ENCODE measurements at regions not wholly inside any gene's neighbourhood (a gene's known extent, or its start where the extent isn't known, plus 50 kb on each side); places are given as distances from the start of the nearest gene placed in this dataset.

DNA sequence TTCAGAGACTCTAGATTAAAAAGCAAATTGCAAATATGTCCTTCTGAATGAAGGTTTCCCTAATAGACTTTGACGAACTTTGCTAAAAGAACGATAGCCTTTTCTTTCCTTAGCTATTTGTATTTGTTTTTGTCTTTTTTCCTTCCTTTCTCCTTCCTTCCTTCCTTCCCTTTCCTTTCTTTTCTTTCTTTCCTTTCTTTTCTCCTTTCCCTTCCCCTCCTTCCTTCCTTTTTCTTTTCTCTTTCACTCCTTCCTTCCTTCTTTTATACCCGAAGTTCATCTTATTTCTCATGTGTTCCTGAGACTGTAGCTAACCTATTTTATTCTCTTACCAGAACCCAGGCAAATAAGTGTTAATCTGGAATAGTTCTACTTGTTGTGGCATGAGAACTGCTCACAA is 381.2 kb upstream of the RUNX1 start:
- H3K36me3 ChIP-seq (replicated peaks; ENCODE audit: control insufficient read depth, insufficient read depth, low read length), result no peaks in the 10 kb centered on the region
- H3K4me3 ChIP-seq (ENCODE audit: insufficient read depth, low read depth, low read length), result no peak overlapping the region
- no peaks in the 10 kb centered on the region for H3K27me3 ChIP-seq (ENCODE audit: control insufficient read depth, insufficient read depth, low read length)
- DNase-seq, result no peak

DNA sequence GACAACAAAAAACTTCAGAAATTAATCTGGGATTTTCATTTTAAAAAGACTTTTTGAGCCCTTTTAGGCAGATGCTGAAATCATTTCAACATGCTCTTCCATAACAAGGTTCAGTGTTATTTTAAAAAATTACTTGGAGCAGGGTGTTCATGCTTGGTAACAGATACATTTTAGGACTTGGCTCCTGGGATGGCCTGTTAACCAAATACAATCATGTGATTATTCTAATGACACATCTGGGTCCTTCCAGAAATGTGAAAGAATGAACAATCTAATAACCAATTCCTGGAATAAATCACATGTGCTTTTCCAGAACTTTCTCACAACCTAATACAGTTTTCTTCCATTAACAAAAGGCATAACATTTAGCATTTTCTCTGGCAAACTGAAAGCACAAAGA is 379.8 kb upstream of the RUNX1 start:
- no peak overlapping the region for H3K4me3 ChIP-seq (ENCODE audit: insufficient read depth, low read depth, low read length)
- H3K27me3 ChIP-seq (ENCODE audit: control insufficient read depth, insufficient read depth, low read length), result no peaks in the 10 kb centered on the region
- no peaks in the 10 kb centered on the region for H3K36me3 ChIP-seq (replicated peaks; ENCODE audit: control insufficient read depth, insufficient read depth, low read length)
- DNase-seq, result no peak

DNA sequence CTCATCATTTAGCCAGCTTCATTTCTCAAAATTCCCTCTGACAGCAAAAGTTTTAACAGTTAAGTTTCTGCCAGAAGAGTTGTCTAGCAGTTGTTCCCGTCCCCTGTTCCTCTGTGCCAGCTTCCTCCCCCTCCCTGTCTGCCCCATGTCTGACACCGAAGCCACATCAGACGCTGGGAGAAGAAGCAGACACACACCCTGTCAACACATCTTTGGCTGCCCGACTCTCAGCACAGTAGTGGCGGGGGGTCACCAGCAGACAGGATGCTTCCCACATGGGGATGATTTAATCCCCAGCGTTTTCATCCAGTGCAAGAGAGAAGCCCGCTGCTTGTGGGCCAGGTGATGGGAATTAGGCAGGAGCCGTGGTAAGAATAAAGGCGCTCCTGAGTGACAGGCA is 379.4 kb upstream of the RUNX1 start:
- Histone ChIP-seq H3K4me3 (ENCODE audit: insufficient read depth, low read depth, low read length) (no peak overlapping the region), H3K27me3 (ENCODE audit: control insufficient read depth, insufficient read depth, low read length) (no peaks in the 10 kb centered on the region)

DNA sequence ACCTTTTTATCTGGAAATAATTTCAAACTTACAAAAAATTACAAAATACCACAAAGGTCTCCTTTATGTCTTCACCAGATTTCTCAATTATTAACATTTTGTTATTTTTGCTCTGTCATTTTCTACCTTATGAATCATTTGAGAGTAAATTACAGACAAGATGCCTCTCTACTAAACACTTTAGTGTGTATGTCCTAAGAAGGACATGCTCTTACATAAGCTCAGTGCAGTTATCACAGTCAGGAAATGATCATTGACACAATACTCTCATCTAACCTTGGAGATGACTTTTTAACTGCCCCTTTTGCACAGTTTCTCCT is 378.9 kb upstream of the RUNX1 start:
- H3K27me3 ChIP-seq (ENCODE audit: control insufficient read depth, insufficient read depth, low read length), result no peaks in the 10 kb centered on the region
- no peak for DNase-seq
- no peak overlapping the region for H3K4me3 ChIP-seq (ENCODE audit: insufficient read depth, low read depth, low read length)
- no peaks in the 10 kb centered on the region for H3K36me3 ChIP-seq (replicated peaks; ENCODE audit: control insufficient read depth, insufficient read depth, low read length)

More for the DNA sequence above, 379.4 kb upstream of the RUNX1 start:
- no peak for DNase-seq
- H3K36me3 ChIP-seq (replicated peaks; ENCODE audit: control insufficient read depth, insufficient read depth, low read length), result no peaks in the 10 kb centered on the region

DNA sequence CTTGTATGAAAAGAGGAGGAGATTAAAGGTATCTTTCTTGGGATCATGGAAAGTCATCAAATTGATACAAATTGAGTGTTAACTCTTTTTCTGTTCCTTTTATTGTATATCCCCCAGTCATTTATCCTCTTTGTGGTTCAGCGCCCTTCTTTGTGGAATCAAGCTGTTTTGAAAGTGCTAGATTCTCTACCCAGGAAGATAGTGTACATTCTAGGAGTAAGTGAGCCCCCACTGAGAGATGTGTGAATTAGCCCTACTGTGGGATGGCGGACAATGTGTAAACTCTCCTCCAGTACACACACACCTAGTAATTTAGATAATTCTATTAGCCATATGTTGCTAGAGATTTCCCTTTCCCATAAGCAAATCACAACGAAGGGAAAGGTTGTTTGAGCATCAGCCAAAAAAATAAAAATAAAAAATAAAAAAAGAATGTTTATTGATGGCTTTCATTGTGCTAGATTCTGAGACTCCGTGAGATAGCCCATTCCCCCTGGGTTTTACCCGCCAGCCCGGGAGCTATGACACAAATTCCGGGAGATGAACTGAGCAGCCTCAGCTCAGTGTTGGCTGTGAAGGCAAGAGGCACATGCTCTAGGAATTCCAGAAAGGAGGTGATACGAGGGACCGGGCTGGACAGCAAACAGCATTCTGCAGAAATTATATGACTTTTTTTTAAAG is 378.4 kb upstream of the RUNX1 start:
- H3K36me3 ChIP-seq (replicated peaks; ENCODE audit: control insufficient read depth, insufficient read depth, low read length), result no peaks in the 10 kb centered on the region
- DNase-seq, result no peak
- no peak overlapping the region for H3K4me3 ChIP-seq (ENCODE audit: insufficient read depth, low read depth, low read length)
- no peaks in the 10 kb centered on the region for H3K27me3 ChIP-seq (ENCODE audit: control insufficient read depth, insufficient read depth, low read length)

DNA sequence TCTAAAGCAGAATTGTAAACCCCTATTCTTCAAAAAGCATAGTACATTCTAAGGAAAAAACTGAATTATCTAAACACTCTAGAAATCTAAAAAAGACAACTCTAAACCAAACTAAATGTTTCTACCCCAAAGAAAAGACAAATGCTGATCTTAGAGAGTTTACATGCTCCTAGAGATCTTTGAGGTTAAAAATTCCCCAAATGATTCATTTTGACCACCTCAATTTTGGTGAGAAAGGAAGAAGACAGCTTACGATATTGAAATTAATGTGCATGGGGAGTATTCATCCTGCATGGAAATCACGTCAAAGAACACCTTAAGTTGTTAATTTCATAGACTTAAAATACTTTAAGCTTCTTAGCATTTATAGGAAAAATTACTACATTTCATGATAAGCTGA is 377.8 kb upstream of the RUNX1 start:
- Histone ChIP-seq H3K27me3 (ENCODE audit: control insufficient read depth, insufficient read depth, low read length) (no peaks in the 10 kb centered on the region), H3K36me3 (replicated peaks; ENCODE audit: control insufficient read depth, insufficient read depth, low read length) (no peaks in the 10 kb centered on the region), H3K4me3 (ENCODE audit: insufficient read depth, low read depth, low read length) (no peak overlapping the region)
- no peak for DNase-seq

DNA sequence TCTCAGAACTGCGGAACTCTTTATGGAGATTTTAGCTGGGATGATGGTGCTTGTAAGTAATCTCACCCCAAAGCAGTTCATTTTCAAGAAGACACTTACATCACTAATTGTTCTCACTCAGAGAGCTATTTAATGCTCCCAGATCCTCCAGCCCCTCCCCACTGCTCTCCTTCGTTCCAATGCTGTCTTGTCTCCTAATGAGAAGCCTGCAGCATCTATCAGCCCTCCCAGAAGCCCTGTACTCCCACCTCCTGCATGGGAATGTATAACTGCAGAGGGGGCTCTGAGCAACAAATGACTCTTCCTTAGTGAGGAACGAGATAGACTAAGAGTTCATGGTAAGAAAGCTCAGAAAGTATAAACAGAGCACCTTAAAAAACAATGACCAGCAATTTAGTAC is 377.4 kb upstream of the RUNX1 start:
- no peak overlapping the region for H3K4me3 ChIP-seq (ENCODE audit: insufficient read depth, low read depth, low read length)
- H3K27me3 ChIP-seq (ENCODE audit: control insufficient read depth, insufficient read depth, low read length), result no peaks in the 10 kb centered on the region
- H3K36me3 ChIP-seq (replicated peaks; ENCODE audit: control insufficient read depth, insufficient read depth, low read length), result no peaks in the 10 kb centered on the region
- DNase-seq, result peak; percentile 28

DNA sequence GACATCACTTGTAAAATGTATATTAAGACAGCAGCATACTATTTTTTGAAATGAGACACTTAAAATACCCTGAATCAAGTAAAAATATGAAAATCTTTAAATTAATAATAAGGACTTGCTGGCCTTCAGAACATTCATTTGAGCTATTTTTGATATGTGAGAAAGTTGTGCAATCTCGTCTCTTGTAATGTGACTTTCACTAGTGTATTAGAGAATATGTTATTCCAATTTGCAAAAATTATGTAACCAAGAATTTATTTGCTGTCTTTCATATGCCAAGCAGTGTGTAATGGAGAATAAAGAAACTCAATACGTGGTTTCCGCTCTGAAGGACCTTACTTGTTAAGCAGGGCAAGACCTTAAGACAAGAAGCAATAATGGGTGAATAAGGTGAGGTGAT is 375.0 kb upstream of the RUNX1 start:
- no peaks in the 10 kb centered on the region for H3K27me3 ChIP-seq (ENCODE audit: control insufficient read depth, insufficient read depth, low read length)
- H3K36me3 ChIP-seq (replicated peaks; ENCODE audit: control insufficient read depth, insufficient read depth, low read length), result no peaks in the 10 kb centered on the region
- no peak for DNase-seq
- H3K4me3 ChIP-seq (ENCODE audit: insufficient read depth, low read depth, low read length), result no peak overlapping the region

DNA sequence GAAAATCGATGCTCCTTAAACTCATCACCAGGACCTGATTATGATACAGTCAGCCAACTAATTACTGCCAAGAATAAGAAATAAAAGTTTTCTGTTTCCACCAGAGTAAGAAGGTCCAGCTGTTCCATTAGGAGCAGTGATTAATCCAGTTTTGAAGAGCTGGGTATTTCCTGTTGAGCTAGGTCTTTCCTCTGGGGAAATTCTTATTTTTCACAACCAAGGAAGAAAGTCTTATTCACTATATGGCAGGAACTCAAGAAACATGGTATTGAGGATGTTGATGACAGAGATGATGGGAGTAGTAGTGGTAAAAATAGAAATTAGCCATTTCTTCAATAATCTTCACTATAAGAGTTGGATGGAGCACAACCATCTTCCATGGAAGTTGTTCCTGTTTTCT is 374.6 kb upstream of the RUNX1 start:
- H3K36me3 ChIP-seq (replicated peaks; ENCODE audit: control insufficient read depth, insufficient read depth, low read length), result no peaks in the 10 kb centered on the region
- H3K4me3 ChIP-seq (ENCODE audit: insufficient read depth, low read depth, low read length), result no peak overlapping the region
- no peaks in the 10 kb centered on the region for H3K27me3 ChIP-seq (ENCODE audit: control insufficient read depth, insufficient read depth, low read length)
- DNase-seq, result no peak

DNA sequence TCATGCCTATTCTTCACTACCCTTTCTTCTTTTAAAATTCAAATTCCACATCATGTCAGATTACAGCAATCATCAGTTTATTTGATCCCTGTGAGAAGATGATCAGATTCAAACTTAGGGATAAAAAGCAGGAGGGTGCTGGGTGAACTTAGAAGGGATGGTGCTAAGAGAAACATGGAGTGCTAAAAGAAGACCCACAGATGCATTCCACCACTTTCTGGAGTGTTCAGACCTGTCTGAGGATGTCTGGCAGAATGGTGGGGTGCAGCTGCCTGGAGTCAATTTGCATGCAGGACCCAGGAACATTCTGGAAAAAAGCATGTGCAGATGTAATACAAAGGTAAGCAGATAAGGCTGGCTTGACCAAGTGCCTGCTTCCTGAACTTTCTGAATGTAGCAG is 372.9 kb upstream of the RUNX1 start:
- H3K27me3 ChIP-seq (ENCODE audit: control insufficient read depth, insufficient read depth, low read length), result no peaks in the 10 kb centered on the region
- H3K4me3 ChIP-seq (ENCODE audit: insufficient read depth, low read depth, low read length), result no peak overlapping the region
- DNase-seq, result no peak
- no peaks in the 10 kb centered on the region for H3K36me3 ChIP-seq (replicated peaks; ENCODE audit: control insufficient read depth, insufficient read depth, low read length)

DNA sequence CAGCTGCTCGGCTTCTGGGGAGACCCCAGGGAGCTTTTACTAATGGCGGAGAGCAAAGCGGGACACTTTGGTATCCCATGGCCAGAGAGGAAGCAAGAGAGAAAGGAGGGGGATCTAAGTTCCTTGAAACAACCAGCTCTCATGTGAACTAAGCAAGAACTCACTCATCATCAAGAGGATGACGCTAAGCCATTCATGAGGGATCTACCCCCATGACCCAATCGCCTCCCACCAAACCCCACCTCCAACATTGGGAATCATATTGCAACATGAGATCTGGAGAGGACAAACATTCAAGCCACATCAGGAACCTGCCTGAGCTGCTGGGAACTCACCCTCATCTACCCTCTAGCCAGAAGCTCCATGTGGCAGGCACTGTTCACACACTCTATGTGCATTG is 372.1 kb upstream of the RUNX1 start:
- H3K36me3 ChIP-seq (replicated peaks; ENCODE audit: control insufficient read depth, insufficient read depth, low read length), result no peaks in the 10 kb centered on the region
- H3K4me3 ChIP-seq (ENCODE audit: insufficient read depth, low read depth, low read length), result no peak overlapping the region
- no peak for DNase-seq
- H3K27me3 ChIP-seq (ENCODE audit: control insufficient read depth, insufficient read depth, low read length), result no peaks in the 10 kb centered on the region

DNA sequence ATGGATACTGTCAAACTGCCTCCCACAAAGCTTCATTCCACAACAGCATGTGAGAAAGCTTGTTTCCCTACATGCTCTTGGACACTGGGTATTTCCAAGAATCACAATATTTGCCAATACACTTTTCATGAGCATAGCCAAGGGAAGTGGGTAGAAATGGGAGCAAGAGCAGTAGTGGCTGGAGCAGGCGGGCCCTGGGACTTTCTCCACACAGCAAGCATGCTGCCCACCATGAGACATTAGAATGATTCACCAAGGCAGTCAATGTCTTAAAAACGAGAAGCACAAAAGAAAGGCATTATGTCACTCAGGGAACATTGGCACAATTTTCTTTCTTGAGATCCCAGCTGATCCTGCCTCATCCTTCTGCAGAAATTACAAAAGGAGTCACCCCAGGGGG is 371.6 kb upstream of the RUNX1 start:
- no peaks in the 10 kb centered on the region for H3K27me3 ChIP-seq (ENCODE audit: control insufficient read depth, insufficient read depth, low read length)
- no peak for DNase-seq
- no peak overlapping the region for H3K4me3 ChIP-seq (ENCODE audit: insufficient read depth, low read depth, low read length)
- no peaks in the 10 kb centered on the region for H3K36me3 ChIP-seq (replicated peaks; ENCODE audit: control insufficient read depth, insufficient read depth, low read length)

DNA sequence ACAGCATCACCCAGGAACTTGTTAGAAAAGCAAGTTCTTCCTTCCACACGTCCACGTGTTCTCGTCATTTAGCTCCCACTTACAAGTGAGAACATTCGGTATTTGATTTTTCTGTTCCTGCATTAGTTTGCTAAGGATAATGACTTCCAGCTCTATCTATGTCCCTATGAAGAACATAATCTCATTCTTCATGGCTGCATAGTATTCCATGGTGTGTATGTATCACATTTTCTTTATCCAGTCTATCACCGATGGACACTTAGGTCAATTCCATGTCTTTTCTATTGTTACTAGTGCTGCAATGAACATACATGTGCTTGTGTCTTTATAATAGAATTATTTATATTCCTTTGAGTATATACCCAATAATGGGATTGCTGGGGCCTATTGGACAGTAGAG is 368.7 kb upstream of the RUNX1 start:
- H3K4me3 ChIP-seq (ENCODE audit: insufficient read depth, low read depth, low read length), result no peak overlapping the region
- H3K27me3 ChIP-seq (ENCODE audit: control insufficient read depth, insufficient read depth, low read length), result no peaks in the 10 kb centered on the region
- DNase-seq, result no peak

DNA sequence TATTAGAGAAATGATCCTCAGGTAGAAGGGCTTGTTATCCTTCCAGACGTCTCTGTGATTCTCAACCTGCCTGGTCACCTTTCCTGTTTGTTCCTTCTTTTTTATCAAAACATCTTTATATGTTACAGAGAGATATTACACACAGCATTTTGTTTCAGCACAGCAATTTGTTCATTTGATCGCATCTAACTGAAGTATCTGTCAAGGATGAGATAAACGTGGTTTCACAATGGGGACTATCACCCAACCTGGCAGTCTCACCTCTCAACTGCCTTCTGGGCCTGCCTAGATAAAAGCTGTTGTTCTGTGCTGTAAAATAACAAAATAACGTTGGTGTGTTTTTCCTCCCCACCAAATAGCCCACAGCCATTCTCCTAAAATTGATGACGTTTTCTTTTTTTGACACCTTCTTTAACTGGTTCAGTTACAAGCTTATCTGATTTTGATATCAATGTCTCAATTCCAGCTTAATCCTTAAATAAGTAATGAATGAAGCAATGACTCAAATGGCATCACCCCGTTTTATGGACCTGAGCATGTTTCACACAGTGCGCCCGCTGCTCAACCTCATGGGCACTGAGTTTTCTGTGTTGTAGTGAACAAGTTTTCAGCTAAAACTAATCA is 367.9 kb upstream of the RUNX1 start:
- no peak overlapping the region for H3K4me3 ChIP-seq (ENCODE audit: insufficient read depth, low read depth, low read length)
- no peak for DNase-seq
- no peaks in the 10 kb centered on the region for H3K27me3 ChIP-seq (ENCODE audit: control insufficient read depth, insufficient read depth, low read length)
- H3K36me3 ChIP-seq (replicated peaks; ENCODE audit: control insufficient read depth, insufficient read depth, low read length), result no peaks in the 10 kb centered on the region

More for the DNA sequence above, 368.7 kb upstream of the RUNX1 start:
- no peaks in the 10 kb centered on the region for H3K36me3 ChIP-seq (replicated peaks; ENCODE audit: control insufficient read depth, insufficient read depth, low read length)

DNA sequence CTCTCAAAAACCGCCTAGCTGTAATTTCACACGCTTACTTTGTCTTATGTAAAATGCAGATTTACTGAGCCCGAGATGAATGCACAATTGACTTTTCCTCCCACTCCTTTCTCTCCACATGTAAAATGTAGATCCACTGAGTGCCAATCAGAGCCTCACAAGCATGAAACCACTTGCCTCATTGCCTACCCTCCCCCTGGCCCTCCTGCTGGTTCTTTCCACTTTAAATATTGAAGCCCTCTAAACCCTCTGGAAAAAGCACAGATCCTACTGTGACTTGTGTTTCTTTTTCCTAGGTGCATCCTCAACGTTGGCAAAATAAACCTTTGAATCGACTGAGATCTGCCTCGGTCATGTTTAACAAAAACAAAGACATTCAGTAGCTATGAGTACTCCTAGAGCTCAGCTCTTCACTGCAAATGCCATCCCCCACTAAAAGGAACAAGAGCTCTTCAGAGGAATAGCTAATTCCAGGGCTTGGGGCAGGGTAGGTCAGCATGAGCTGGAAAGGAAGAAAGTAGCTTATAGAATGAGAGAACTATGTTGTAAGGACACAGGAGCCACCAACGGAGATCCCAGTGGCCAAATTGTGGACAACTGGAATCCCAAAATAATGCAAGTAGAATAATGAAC is 365.5 kb upstream of the RUNX1 start:
- Histone ChIP-seq H3K27me3 (ENCODE audit: control insufficient read depth, insufficient read depth, low read length) (no peaks in the 10 kb centered on the region), H3K4me3 (ENCODE audit: insufficient read depth, low read depth, low read length) (no peak overlapping the region), H3K36me3 (replicated peaks; ENCODE audit: control insufficient read depth, insufficient read depth, low read length) (no peaks in the 10 kb centered on the region)
- peak; percentile 29 for DNase-seq
